Activated CD8-positive, alpha-beta memory T cell treated with anti-CD3 and anti-CD28 coated beads for 36 hours (primary cell): ENCODE measurements at regions not wholly inside any gene's neighbourhood (a gene's known extent, or its start where the extent isn't known, plus 50 kb on each side); places are given as distances from the start of the nearest gene placed in this dataset.
"Not testable (repeated sequence)": the region's sequence is repeated elsewhere in the genome, so short reads cannot be mapped to it uniquely, and the experiment has no call there.

Source experiments
- CTCF ChIA-PET: fragments of 350-600 bp; sonication (Branson Sonifier 250); formaldehyde crosslinking; loops from one replicate; lab custom pipeline; 2021; ENCODE audit warnings: antibody characterized with exemption; lab: Charles Lee
- POLR2A ChIA-PET: fragments of 350-600 bp; sonication (Branson Sonifier 250); formaldehyde crosslinking; loops from one replicate; lab custom pipeline; 2021; ENCODE audit warnings: antibody characterized with exemption; lab: Charles Lee

DNA sequence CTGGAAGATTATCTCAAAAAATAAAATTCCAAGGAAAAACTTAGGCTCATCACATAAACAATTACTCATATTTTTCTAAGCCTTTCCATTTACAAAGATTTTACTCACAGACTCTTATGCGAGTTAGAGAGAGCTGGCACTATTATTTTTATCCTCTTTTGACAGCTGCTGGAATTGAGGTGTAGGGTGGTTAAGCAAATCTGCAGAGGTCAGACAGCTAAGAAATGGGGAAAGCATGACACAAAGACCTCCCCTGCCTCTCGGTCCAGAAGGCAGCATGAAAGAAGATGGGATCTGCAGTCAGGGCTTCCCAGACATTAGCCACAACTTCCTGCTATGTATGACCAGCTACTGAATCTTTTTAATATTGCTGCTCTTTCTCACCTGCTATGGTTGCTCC is 89.9 kb upstream of the CPEB2 start:
- POLR2A ChIA-PET, result no interaction called here
- CTCF ChIA-PET, result no interaction called here

DNA sequence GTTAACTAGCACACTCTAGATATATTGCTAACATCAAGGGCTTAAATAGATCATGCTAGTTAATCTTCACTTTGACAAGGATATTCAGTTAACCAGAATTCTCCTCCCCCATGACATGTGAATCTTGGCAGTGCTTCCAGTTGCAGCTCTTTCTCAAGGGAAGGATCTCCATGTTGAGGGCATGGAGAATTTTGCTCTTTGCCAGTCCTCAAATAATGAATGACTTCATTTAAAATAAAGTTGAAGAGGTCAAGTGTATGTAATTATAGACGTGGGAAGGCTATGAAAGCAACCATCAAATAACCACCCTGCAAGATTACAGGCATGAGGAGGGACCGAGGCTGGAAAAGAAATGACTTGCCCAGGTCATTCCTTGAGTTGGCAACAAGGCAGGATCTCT is 87.3 kb upstream of the CPEB2 start:
- POLR2A ChIA-PET, result no interaction called here
- CTCF ChIA-PET, result no interaction called here

- CTCF ChIA-PET, result no interaction called here
- POLR2A ChIA-PET, result no interaction called here
Observed at GRCh38 chr4:14916554-14917297, 85.6 kb upstream of the CPEB2 start.

GRCh38 chr4:14917298-14917633 is 85.0 kb upstream of the CPEB2 start:
- POLR2A ChIA-PET, result no interaction called here
- CTCF ChIA-PET, result no interaction called here

DNA sequence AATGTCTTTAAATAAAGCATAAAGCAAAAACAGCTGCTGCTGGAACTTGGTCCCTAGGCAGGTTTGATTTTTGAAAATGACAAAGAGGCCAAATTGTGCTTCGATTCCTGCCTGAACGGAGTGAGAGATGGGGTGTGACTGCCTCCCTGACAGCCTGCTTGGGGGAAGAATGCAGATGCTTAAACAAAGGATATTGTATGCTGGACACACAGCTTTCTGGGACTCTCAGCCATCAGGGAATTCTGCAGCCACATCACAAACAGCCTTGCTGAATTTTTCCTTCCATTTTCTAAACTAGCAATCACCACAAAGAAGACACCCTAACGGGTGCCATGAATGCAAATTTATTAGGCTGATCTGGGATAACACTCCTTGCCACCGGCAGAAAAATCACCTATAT is 83.9 kb upstream of the CPEB2 start:
- POLR2A ChIA-PET, result no interaction called here
- CTCF ChIA-PET, result no interaction called here

DNA sequence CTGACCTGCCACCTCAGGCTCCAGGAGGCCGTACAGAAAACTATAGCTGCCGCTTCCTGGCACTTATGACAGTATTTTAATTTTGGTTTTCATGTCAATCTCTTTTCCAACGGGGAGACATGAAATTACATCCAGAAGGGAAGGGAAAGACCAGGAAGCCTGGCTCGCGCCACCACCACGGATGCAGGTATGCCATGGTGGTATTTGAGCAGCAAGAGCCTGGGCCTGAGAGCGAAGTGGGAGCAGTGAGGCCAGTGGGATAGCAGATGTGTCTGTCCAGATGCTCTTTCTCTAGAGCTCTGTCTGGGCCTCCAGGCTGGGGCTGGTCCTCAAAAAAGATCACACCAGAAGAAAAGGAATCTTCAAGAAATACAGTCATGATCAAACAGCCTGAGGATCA is 82.5 kb upstream of the CPEB2 start:
- ChIA-PET POLR2A (no interaction called here), CTCF (no interaction called here)

DNA sequence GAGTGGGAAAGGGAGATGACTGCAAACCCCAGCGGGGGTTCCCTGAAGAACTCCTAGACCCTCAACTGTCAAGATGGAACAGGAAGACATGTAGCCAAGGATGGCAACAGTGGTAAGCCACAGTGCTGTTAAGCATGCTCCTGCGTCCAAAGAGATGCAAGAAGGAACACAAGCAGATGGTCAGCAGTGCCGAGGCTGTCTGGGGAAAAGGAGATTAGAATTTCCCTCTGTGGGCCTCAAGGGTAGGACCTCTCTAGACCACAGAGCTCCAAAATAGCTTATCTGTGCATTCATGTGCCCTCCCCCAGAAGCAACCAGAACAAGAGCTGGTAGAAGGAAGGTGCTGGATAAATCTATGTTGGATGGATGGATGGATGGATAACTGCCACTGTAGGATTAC is 82.0 kb upstream of the CPEB2 start:
- ChIA-PET POLR2A (no interaction called here), CTCF (no interaction called here)

GRCh38 chr4:14920759-14921320 is 81.4 kb upstream of the CPEB2 start:
- ChIA-PET POLR2A (no interaction called here), CTCF (no interaction called here)

- CTCF ChIA-PET, POLR2A ChIA-PET: not testable (repeated sequence)
Observed at GRCh38 chr4:14921781-14922180, 80.5 kb upstream of the CPEB2 start.

DNA sequence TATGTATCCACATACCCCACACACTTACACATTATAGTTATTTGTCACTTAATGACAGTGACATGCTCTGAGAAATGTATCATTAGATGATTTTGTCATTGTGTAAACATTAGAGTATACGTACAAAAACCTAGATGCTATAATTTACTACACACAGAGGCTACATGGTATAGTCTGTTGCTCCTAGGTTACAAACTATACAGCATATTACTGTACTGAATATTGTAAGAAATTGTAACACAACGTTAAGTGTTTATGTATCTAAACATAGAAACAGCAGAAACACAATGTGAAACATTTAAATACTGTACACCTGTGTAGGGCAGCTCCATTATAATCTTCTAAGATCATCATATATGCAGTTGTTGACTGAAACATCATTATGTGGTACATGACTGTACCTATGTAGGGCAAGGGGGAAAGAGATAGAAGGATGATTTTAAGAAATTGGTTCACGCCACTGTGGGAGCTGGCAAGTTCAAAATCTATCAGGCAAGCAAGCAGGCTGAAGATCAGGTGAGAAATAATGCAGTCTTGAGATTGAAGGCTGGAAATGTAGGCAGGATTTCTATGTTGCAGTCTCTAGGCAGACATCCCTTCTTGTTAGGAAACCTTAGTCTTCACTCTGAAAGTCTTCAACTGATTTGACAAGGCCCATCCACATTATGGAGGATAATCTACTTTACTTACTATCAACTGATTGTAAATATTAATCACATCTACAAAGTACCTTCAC is 78.0 kb upstream of the CPEB2 start:
- ChIA-PET POLR2A (interaction anchor here (0.7 kb wide), 1 partner anchor 1282 kb away, joined by 3 read pairs; no protein-coding TSS in a partner anchor), CTCF (no interaction called here)

DNA sequence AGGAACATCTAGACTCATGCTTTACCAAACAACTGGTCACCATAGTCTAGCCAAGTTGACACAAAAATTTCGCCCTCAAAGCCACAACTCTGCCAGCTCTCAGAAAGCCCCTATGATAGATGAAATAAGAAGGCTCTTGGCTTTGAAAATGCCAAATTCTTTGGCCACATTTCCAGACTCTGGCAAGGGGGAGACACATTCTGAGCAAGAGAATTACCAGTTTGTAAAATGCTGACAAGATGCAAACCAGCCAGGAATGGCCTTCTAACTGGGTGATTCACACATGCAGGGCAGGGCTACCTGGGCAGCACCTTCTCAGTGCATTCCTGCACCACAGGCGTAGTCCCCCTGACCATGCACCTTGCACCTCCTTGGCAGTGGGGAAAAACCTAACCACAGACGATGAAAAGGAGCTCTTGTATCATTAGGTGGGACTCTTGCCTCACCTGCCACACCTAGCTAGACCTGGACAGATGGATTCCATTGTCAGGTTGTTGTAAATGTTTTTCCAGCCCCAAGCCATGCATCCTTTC is 77.4 kb upstream of the CPEB2 start:
- ChIA-PET CTCF (no interaction called here), POLR2A (no interaction called here)

DNA sequence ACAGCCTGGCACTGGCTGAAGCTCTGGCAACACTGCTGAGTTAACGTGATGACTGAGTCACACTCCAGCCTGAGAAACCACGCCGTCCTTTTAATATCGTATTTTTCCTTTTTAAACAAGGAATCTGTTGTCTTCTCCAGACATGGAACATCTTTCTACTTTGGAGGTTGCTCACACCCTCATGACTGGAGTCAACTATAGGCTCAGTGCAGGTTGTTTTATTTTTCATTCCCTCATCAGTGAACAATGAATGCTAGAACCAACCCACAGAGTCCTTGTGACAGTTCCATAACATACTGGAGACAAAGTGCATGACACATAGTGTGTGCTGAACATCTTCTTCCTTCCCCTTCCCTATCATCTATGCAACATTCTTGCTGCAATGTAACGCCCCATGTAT is 76.8 kb upstream of the CPEB2 start:
- ChIA-PET CTCF (no interaction called here), POLR2A (no interaction called here)

GRCh38 chr4:14926368-14926767 is 75.9 kb upstream of the CPEB2 start:
- CTCF ChIA-PET, result no interaction called here
- POLR2A ChIA-PET, result no interaction called here

DNA sequence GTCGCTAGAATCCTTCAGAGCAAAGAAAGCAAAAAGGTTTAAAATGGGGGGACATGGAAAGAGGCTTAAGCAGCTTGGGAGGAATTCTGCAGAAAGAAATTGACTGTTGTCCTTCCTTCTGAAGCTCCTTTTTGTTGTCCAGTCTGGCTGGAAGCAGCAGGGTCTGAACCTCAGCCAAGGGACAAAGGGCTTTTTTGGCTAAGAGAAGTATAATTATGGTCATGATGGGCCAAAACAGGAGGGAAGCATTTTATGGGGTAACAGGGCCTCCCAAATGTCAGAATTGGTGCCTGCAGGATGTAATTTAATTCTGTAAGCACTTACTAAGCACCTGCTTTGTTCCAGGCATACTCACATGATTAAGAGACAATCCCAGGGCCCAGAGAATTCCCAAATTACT is 74.2 kb upstream of the CPEB2 start:
- POLR2A ChIA-PET, result no interaction called here
- CTCF ChIA-PET, result no interaction called here

GRCh38 chr4:14929669-14930068 is 72.6 kb upstream of the CPEB2 start:
- ChIA-PET CTCF (no interaction called here), POLR2A (no interaction called here)

DNA sequence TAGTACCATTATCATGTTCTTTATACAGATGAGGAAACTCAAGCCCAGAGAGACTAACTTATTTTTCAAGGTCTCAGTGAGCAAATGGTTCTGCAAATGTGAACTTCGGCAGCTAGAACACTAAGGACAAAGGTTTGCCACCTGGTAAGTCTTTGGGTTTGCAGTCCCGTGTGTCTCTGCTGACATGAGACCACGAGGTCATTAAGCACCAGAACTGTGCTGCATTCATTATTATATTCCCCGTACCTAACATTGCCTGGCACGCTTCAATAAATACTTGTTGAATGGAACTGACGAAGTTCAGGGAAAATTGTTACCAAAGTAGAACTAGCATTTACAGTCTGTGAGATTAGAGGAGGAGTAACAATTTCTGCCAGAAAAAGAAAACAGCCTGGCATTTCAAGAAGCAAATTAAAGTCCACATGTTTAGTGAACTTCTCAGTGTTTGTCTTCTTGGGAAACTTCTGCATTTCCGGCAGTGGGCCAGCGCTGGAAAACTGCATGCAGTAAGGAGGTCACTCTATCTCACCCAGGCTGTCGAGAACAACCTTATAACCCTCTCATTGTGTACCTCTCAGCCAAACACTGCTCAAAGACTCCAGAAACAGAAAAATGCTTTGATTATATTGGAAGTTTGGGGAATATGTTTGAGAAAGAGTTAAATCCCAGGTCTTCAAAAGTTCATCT is 67.4 kb upstream of the CPEB2 start:
- CTCF ChIA-PET, result no interaction called here
- POLR2A ChIA-PET, result no interaction called here

DNA sequence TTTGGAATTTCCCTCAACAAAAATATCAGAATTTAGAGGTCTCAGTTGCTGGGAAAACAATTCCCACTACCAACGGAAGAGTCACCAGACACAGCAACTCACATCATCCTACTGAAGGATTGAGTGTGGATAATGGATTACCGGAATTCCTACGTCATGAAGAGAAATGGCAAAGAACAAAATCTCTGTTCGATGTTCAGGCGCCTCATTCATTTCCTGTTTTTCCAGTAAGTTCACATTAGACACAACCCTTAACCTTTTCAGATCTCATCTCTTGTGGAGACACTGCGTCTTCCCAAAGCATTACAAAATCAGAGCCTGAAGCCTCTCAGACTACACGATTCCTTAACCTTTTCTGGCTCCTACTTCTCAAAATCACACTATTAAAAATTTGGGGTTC is 58.5 kb upstream of the CPEB2 start:
- CTCF ChIA-PET, result no interaction called here
- POLR2A ChIA-PET, result no interaction called here

DNA sequence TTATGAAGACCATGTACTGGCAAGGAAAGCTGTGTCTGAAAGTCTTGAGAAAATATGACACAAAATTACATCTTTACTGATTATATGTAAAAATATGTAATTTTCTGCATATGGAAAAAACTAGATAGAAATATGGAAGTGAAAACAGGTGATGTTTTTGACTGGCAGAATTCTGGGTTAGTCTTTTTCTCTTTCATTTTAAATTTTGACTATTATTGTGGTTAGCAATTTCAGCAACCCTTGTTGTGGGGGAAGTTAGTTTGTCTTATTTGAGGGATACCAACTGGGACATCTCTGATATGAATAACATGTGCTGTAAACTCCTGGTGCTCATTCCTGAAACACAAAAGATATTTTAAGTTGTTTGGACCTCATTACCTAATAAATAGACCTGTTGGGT is 49.9 kb upstream of the CPEB2 start:
- CTCF ChIA-PET, result no interaction called here
- POLR2A ChIA-PET, result no interaction called here
